ENCODE measurements at regions not wholly inside any gene's neighbourhood (a gene's known extent, or its start where the extent isn't known, plus 50 kb on each side); places are given as distances from the start of the nearest gene placed in this dataset.
"Not testable (repeated sequence)": the region's sequence is repeated elsewhere in the genome, so short reads cannot be mapped to it uniquely, and the experiment has no call there.

DNA sequence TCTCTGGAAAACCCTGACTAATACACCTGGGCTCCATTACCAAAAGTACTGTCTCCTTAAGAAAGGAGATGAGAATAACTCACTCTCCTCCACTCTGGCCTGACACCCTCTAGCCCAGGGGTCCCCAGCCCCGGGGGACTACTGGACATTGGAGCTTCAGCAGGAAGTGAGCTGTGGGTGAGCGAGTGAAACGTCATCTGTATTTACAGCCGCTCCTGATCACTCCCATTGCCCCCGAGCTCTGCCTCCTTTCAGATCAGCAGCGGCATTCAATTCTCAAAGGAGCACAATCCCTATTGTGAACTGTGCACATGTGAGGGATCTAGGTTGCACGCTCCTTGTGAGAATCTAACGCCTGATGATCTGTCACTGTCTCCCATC is 126.3 kb upstream of the TNRC6C start:
- DNase-seq (ENCODE audit: extremely low read depth, insufficient read length), result no peak
- Histone ChIP-seq H3K4me3 (replicated peaks; ENCODE audit: low read depth, low read length) (no peak overlapping the region), H3K36me3 (ENCODE audit: control insufficient read depth, insufficient read depth, low read length) (no peaks in the 10 kb centered on the region), H3K27me3 (replicated peaks; ENCODE audit: control insufficient read depth, insufficient read depth, low read length) (no peaks in the 10 kb centered on the region; the same call in 1 of the 2 replicates)
- TF ChIP-seq, protein P1, sequence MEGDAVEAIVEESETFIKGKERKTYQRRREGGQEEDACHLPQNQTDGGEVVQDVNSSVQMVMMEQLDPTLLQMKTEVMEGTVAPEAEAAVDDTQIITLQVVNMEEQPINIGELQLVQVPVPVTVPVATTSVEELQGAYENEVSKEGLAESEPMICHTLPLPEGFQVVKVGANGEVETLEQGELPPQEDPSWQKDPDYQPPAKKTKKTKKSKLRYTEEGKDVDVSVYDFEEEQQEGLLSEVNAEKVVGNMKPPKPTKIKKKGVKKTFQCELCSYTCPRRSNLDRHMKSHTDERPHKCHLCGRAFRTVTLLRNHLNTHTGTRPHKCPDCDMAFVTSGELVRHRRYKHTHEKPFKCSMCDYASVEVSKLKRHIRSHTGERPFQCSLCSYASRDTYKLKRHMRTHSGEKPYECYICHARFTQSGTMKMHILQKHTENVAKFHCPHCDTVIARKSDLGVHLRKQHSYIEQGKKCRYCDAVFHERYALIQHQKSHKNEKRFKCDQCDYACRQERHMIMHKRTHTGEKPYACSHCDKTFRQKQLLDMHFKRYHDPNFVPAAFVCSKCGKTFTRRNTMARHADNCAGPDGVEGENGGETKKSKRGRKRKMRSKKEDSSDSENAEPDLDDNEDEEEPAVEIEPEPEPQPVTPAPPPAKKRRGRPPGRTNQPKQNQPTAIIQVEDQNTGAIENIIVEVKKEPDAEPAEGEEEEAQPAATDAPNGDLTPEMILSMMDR (IDR thresholded peaks at IDR 0.05; ENCODE audit: insufficient read depth, low read length, poor library complexity, severe bottlenecking), result no peak

DNA sequence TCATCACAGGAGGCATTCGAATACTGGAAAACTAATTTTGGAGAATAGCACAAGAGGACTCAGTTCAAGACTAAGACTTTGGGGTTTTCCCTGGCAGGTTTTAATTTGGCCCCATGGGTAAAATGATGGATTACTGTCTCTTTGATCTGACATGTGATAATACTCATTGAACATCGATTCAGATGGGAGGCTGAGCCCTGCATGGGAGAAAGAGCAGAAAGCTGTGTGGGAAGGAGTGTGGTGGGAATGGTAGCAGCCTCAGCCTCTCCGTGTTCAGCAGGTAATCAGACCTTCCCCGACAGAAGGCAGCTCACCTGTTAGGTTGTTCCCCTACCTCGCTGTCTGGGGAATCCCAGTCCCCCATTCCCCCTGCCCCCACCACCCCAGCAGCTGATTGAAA is 124.7 kb upstream of the TNRC6C start:
- TF ChIP-seq, protein P1 (IDR thresholded peaks at IDR 0.05; ENCODE audit: insufficient read depth, low read length, poor library complexity, severe bottlenecking), result no peak
- Histone ChIP-seq H3K27me3 (replicated peaks; ENCODE audit: control insufficient read depth, insufficient read depth, low read length) (no peaks in the 10 kb centered on the region; the same call in 1 of the 2 replicates), H3K4me3 (replicated peaks; ENCODE audit: low read depth, low read length) (no peak overlapping the region), H3K36me3 (ENCODE audit: control insufficient read depth, insufficient read depth, low read length) (no peaks in the 10 kb centered on the region)
- no peak for DNase-seq (ENCODE audit: extremely low read depth, insufficient read length)

DNA sequence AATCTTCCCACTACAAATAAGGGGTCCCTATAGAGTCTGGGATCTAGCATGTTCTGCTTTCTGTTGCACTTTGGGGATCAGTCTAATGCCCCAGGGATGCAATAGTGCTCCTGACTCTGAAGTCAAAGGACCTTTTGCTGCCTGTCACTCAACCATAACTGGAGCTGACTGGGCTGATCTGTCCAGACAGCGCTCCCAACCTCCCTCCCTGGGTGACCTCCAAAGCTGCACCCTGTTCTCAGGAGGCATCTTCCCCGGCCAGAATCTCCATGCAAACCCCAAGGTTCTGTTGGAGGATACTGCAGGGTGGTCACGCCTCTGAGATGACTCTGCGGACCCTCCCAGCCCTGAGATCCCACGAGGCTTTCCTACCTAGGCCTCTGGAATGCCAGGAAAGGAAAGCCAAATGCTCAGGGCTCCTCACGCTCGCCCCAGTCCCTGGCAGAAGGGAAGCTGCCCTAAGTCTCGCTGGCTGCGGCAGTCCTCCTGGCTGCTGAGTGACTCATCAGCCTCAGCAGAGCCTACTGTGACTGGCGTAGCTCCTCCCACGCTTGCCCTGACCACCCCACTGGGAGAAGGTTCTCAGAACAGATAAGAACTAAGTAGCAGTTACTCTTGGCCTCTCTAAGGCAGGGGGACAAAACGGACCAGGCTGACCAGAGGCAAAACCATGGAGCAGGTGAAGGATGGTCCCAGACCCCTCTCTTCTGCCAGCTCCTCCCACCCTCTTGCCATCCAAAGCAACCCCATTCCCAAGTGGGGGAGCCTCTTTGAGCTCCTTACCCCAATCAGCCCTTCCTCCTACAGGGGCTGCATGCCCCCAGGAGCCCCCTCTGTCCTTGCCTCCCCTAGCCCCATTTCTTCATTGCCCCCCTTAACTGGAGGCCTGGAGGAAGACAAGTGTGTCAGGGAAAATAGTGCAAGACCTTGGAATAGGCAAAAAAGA is 124.1 kb upstream of the TNRC6C start:
- no peak for DNase-seq (ENCODE audit: extremely low read depth, insufficient read length)
- TF ChIP-seq, protein P1 (IDR thresholded peaks at IDR 0.05; ENCODE audit: insufficient read depth, low read length, poor library complexity, severe bottlenecking), result no peak
- no peaks in the 10 kb centered on the region for H3K36me3 ChIP-seq (ENCODE audit: control insufficient read depth, insufficient read depth, low read length)
- peak overlapping the region; percentile 8; the same call in 1 of the 2 replicates for H3K4me3 ChIP-seq (replicated peaks; ENCODE audit: low read depth, low read length)
- H3K27me3 ChIP-seq (replicated peaks; ENCODE audit: control insufficient read depth, insufficient read depth, low read length), result no peaks in the 10 kb centered on the region; the same call in 1 of the 2 replicates

DNA sequence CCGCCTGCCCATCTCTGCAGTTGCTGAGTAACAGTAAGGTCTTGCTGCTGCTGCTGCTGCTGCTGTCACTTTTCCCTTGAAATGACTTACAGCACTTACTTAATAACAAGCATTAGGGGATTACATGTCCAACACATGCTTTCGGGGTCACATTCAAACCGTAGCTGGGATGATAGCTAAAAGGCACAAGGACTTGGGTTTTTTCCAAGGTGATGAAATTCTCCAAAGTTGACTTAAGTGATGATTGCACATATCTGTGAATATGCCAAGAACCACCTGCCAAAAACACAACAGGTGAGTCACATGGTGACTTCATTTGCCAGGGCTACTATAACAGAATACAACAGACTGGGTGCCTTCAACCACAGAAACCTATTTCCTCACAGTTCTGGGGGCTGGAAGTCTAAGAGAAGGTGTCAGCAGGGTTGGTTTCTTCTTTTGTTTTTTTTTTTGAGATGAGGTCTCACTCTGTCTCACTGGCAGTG is 121.9 kb upstream of the TNRC6C start:
- TF ChIP-seq, protein P1 (IDR thresholded peaks at IDR 0.05; ENCODE audit: insufficient read depth, low read length, poor library complexity, severe bottlenecking), result no peak
- no peaks in the 10 kb centered on the region; the same call in none of the 2 replicates for H3K27me3 ChIP-seq (replicated peaks; ENCODE audit: control insufficient read depth, insufficient read depth, low read length)
- no peaks in the 10 kb centered on the region for H3K36me3 ChIP-seq (ENCODE audit: control insufficient read depth, insufficient read depth, low read length)
- no peak overlapping the region for H3K4me3 ChIP-seq (replicated peaks; ENCODE audit: low read depth, low read length)
- no peak for DNase-seq (ENCODE audit: extremely low read depth, insufficient read length)

DNA sequence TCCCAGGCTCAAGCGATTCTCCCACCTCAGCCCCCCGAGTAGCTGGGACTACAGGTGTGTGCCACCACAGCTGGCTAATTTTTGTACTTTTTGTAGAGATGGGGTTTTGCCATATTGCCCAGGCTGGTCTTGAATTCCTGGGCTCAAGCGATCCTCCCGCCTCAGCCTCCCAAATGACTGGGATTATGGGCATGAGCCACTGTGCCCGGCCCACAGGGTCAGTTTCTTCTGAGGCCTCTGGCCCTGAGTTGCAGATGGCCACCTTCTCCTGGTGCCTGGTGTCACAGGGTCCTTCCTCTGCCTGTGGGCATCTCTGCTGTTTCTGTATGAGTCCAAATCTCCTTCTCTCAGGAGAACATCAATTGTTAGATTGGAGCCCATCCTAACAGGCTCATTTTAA is 121.4 kb upstream of the TNRC6C start:
- H3K36me3 ChIP-seq (ENCODE audit: control insufficient read depth, insufficient read depth, low read length); DNase-seq (ENCODE audit: extremely low read depth, insufficient read length); H3K4me3 ChIP-seq (replicated peaks; ENCODE audit: low read depth, low read length); H3K27me3 ChIP-seq (replicated peaks; ENCODE audit: control insufficient read depth, insufficient read depth, low read length): not testable (repeated sequence)

DNA sequence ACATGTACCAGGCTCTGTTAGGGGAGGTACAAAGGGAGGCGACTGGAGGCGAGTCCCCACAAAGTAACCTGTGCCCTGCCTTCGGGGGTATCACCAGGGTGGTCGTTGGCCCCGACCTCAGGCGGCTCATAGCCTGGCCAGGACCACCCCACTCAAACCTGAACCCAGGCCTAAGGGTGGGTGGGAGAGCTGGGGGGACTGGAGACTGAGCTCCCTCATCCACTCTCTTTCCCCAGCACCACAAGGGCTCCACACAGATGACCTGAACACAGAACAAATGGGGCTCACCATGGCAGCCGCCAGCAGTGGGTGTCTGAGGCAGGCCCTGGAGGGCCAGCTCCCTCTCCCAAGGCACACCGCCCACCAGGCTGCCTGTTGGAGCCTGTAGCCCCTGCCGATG is 120.6 kb upstream of the TNRC6C start:
- TF ChIP-seq, protein P1 (IDR thresholded peaks at IDR 0.05; ENCODE audit: insufficient read depth, low read length, poor library complexity, severe bottlenecking), result no peak
- no peak for DNase-seq (ENCODE audit: extremely low read depth, insufficient read length)
- no peaks in the 10 kb centered on the region; the same call in none of the 2 replicates for H3K27me3 ChIP-seq (replicated peaks; ENCODE audit: control insufficient read depth, insufficient read depth, low read length)

More for the DNA sequence above, 120.6 kb upstream of the TNRC6C start:
- H3K36me3 ChIP-seq (ENCODE audit: control insufficient read depth, insufficient read depth, low read length), result no peaks in the 10 kb centered on the region
- H3K4me3 ChIP-seq (replicated peaks; ENCODE audit: low read depth, low read length), result no peak overlapping the region

All from GM06990 (cell line).